Suprapubic skin (tissue), 3 donors: ENCODE measurements at regions not wholly inside any gene's neighbourhood (a gene's known extent, or its start where the extent isn't known, plus 50 kb on each side); places are given as distances from the start of the nearest gene placed in this dataset.

Experiments
- EP300 ChIP-seq: sonication (generic); formaldehyde crosslinking; IDR thresholded peaks from one replicate; pipeline ENCODE4 v1.6.1; 2017; ENCODE audit warnings: antibody characterized with exemption
- POLR2A ChIP-seq, 2 donors: fragments of 450-650 bp; IDR thresholded peaks; one replicate each; pipeline ENCODE4 v1.6.1; 2017; ENCODE audit warnings: antibody characterized with exemption in 2 of 2, mild to moderate bottlenecking in 2 of 2, moderate library complexity in 2 of 2
- TF ChIP-seq, protein P1 (sequence below), 2 donors: fragments of 200-600 bp in 1 of 2; fragments of 450-650 bp in 1 of 2; sonication (generic) in 1 of 2; IDR thresholded peaks; one replicate each; pipeline ENCODE4 v1.5.1; 2016 to 2019; ENCODE audit warnings: antibody characterized with exemption in 2 of 2, mild to moderate bottlenecking in 1 of 2, moderate library complexity in 1 of 2

DNA sequence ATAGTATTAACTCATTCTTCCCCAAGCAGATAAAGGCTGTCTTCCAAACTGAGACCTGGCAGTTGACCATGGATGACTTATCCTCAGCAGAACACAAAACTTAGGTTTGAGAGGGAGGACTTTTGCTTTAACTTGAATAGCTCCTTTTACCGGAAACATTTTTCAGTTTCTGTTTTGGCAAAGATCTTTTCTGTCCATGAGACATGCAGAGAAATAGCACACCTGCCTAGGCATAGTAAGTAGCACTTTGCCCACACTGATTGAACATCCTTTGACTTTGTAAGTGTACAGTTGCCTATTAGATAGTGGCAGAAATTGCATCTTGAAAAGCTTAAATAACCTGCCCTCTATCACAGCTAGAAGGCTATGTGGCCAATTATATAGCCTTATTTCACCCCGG lies 1962.5 kb downstream of the MRPL39 start:
- TF ChIP-seq POLR2A (IDR thresholded peaks at IDR 0.05) (no peak), EP300 (no peak)
- TF ChIP-seq, protein P1, sequence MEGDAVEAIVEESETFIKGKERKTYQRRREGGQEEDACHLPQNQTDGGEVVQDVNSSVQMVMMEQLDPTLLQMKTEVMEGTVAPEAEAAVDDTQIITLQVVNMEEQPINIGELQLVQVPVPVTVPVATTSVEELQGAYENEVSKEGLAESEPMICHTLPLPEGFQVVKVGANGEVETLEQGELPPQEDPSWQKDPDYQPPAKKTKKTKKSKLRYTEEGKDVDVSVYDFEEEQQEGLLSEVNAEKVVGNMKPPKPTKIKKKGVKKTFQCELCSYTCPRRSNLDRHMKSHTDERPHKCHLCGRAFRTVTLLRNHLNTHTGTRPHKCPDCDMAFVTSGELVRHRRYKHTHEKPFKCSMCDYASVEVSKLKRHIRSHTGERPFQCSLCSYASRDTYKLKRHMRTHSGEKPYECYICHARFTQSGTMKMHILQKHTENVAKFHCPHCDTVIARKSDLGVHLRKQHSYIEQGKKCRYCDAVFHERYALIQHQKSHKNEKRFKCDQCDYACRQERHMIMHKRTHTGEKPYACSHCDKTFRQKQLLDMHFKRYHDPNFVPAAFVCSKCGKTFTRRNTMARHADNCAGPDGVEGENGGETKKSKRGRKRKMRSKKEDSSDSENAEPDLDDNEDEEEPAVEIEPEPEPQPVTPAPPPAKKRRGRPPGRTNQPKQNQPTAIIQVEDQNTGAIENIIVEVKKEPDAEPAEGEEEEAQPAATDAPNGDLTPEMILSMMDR (IDR thresholded peaks at IDR 0.05) = no peak
